ENCODE measurements at regions not wholly inside any gene's neighbourhood (a gene's known extent, or its start where the extent isn't known, plus 50 kb on each side); places are given as distances from the start of the nearest gene placed in this dataset.

- ChIA-PET CTCF (ENCODE audit: low intra/inter-chr PET ratio, low total read pairs) (no interaction called here), POLR2A (no interaction called here)
- no peaks in the 10 kb centered on the region for H3K27me3 ChIP-seq (ENCODE audit: control insufficient read depth in 1 of 2, insufficient read depth in 2 of 2, low read length in 2 of 2)
- DNase-seq (ENCODE audit: low spot score) (no peak), ATAC-seq (no peak), FAIRE-seq (no peak)
- no peak overlapping the region for H3K4me3 ChIP-seq (replicated peaks in 1 of 3; ENCODE audit: insufficient read depth in 1 of 3, low read depth in 2 of 3, low read length in 3 of 3)
- no peak overlapping the region for H2AFZ ChIP-seq (ENCODE audit: low read length)
- H3K9me3 ChIP-seq (ENCODE audit: low read length): no peaks in the 10 kb centered on the region
- 58% methylated on average over 6 of the region's 9 CpGs for WGBS (ENCODE audit: low lambda C conversion rate)
- H4K20me1 ChIP-seq (ENCODE audit: insufficient read depth, low read length): no peaks in the 10 kb centered on the region
- TF ChIP-seq SOX6 (IDR thresholded peaks at IDR 0.05) (no peak), SOX6 (CRISPR knock-in tag; IDR thresholded peaks at IDR 0.05) (no peak), EHMT2 (IDR thresholded peaks at IDR 0.05; ENCODE audit: borderline replicate concordance, low read depth, low read length) (no peak), RBFOX2 (IDR thresholded peaks at IDR 0.05; ENCODE audit: low read depth, low read length) (no peak), ZNF3 (CRISPR knock-in tag; IDR thresholded peaks at IDR 0.05) (no peak), CHD4 (IDR thresholded peaks at IDR 0.05; ENCODE audit: borderline replicate concordance, low read length) (no peak), SP5 (CRISPR knock-in tag; IDR thresholded peaks at IDR 0.05; ENCODE audit: borderline replicate concordance, low read depth) (no peak), DPF2 (CRISPR knock-in tag; IDR thresholded peaks at IDR 0.05; ENCODE audit: borderline replicate concordance, low read depth) (no peak), IKZF5 (CRISPR knock-in tag; IDR thresholded peaks at IDR 0.05) (no peak), ZMAT3 (CRISPR knock-in tag; conservative IDR thresholded peaks at IDR 0.05) (no peak), ZNF749 (CRISPR knock-in tag; IDR thresholded peaks at IDR 0.05; ENCODE audit: borderline replicate concordance) (no peak), ZNF160 (CRISPR knock-in tag; IDR thresholded peaks at IDR 0.05) (no peak), THRA (CRISPR knock-in tag; IDR thresholded peaks at IDR 0.05; ENCODE audit: borderline replicate concordance) (no peak), REXO4 (CRISPR knock-in tag; IDR thresholded peaks at IDR 0.05; ENCODE audit: borderline replicate concordance) (no peak), DNMT3B (CRISPR knock-in tag; conservative IDR thresholded peaks at IDR 0.05) (no peak), ZBTB7B (CRISPR knock-in tag; IDR thresholded peaks at IDR 0.05) (no peak), ATAD3A (CRISPR knock-in tag; IDR thresholded peaks at IDR 0.05) (no peak), PITX1 (CRISPR knock-in tag; IDR thresholded peaks at IDR 0.05) (no peak), E2F5 (CRISPR knock-in tag; conservative IDR thresholded peaks at IDR 0.05) (no peak), GZF1 (CRISPR knock-in tag; IDR thresholded peaks at IDR 0.05) (no peak), CC2D1A (CRISPR knock-in tag; IDR thresholded peaks at IDR 0.05) (no peak)
- H3K79me2 ChIP-seq (ENCODE audit: insufficient read depth, low read length): no peaks in the 10 kb centered on the region
- peaks cover 35% of the 10 kb centered on the region for H3K4me1 ChIP-seq (ENCODE audit: insufficient read depth, low read length)
- H3K4me2 ChIP-seq (ENCODE audit: low read depth, low read length): peak overlapping the region; percentile 54; the same call in 1 of the 2 replicates
- no peak overlapping the region for H3K27ac ChIP-seq (ENCODE audit: extremely low read length, insufficient read depth, low read length)
- H3K36me3 ChIP-seq (replicated peaks in 1 of 2; ENCODE audit: control insufficient read depth in 1 of 2, insufficient read depth in 2 of 2, low read length in 2 of 2): no peaks in the 10 kb centered on the region
- BruUV-seq (replicated peaks): no TSS peak
- H3K9ac ChIP-seq (ENCODE audit: insufficient read depth, low read depth, low read length): no peak overlapping the region
- intact Hi-C loops (cut with micrococcal nuclease; ENCODE audit: unreplicated experiment): loop anchor here (10.0 kb wide), 1 partner anchor 148 kb away; no protein-coding TSS in a partner anchor
- in situ Hi-C loops (cut with HindIII; ENCODE audit: extremely low pct_ligation_motif_present, low pct_unique_long_range_greater_than_20kb): no loop called here
Observed at GRCh38 chr18:22026362-22026761, 143.0 kb upstream of the GATA6 start.
